DMS153 treated with DMSO at 0.1 percent for 48 hours (cell line): ENCODE measurements at regions not wholly inside any gene's neighbourhood (a gene's known extent, or its start where the extent isn't known, plus 50 kb on each side); places are given as distances from the start of the nearest gene placed in this dataset.
"Not testable (repeated sequence)": the region's sequence is repeated elsewhere in the genome, so short reads cannot be mapped to it uniquely, and the experiment has no call there.

Experiments used
- DNase-seq: peaks from one replicate; lab custom pipeline; 2025; ENCODE audit not compliant: unreplicated experiment; lab: John Stamatoyannopoulos, UW

- no peak for DNase-seq
Measured at GRCh38 chr15:31178705-31179104, 77.2 kb upstream of the TRPM1 start.

GRCh38 chr15:31179693-31180092 is 78.2 kb upstream of the TRPM1 start:
- DNase-seq = no peak

DNA sequence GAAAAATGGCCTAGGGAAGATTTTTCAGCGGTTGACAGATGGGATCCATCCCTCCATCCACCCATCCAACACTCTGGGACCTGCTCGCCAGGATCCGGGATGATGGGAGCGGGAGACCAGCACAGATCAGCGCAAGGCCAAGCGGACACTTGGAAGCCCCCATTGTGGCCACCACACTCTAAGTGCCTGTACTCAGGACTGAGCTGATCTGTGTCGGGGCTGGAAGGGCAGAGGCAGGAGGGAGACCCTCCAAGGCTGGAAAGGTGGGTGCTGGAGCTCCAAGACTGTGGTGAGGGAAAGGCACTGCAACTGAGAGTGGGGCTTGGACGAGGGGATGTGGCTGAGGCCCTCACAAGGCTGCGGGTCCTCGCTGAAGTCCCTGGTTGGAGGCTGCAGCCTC is 91.8 kb upstream of the TRPM1 start:
- no peak for DNase-seq

- DNase-seq = no peak
Measured at GRCh38 chr15:31195871-31196270, 94.3 kb upstream of the TRPM1 start.

- DNase-seq = no peak
Measured at GRCh38 chr15:31197497-31198414, 96.2 kb upstream of the TRPM1 start.

DNA sequence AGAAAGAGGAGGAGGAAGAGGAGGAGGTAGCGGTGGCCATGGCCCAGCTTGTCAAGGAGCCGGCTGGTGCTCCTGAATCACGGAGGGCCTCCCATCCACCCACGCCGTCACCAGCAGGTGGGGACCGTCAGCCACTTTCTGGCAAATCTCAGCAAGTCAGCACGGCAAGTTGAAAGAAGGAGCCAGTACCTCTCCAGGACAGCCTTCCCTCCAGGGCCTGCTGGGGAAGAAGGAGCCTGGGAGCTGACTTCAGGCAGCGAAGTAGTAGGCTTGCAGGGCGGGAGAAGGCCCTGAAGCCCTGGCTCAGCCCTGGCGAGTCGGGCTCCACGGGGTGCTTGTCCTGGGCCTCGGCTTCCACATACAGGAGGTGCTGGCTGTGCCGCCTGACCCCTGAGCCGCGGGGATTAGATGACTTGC is 99.2 kb upstream of the TRPM1 start:
- no peak for DNase-seq

GRCh38 chr15:31202953-31203352 is 101.4 kb upstream of the TRPM1 start:
- no peak for DNase-seq

- no peak for DNase-seq
Measured at GRCh38 chr15:31203999-31204398, 102.5 kb upstream of the TRPM1 start.

DNA sequence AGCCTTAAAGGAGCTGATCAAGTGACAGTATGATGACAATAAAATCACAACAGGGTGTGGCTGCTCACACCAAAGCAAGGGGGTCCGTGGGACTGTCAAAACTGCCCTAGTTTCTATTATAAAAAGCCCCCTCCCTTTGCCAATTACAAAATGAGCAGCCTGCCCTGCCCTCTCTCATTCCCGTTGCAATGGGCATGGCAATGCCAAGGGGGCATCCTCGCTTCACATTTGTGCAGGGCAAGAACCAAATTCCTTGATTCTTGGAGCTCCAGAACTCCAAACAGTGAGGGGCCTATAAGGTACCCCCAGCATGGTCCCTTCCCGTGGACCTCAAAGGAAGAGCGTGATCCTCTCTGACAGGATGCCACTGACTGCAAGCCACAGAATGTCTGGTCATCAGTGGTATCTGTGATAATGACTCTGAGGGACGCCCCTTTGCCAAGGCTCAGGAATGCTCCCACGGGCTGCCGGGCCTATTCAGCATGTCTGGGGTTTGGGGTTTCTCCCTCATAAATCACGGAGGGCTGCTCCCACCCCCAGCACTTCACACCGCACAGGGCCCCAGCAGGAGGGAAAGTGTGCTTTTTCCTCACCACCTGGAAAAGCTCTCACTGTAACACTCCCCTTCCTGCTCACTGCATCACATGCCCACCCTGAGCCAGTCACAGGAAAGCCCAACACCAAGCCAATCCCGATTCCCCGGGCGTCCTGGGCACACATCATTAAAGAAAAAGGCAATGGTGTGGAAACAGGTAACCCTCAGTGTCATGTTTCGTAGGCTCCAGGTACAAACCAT is 105.1 kb upstream of the TRPM1 start:
- DNase-seq = no peak

DNA sequence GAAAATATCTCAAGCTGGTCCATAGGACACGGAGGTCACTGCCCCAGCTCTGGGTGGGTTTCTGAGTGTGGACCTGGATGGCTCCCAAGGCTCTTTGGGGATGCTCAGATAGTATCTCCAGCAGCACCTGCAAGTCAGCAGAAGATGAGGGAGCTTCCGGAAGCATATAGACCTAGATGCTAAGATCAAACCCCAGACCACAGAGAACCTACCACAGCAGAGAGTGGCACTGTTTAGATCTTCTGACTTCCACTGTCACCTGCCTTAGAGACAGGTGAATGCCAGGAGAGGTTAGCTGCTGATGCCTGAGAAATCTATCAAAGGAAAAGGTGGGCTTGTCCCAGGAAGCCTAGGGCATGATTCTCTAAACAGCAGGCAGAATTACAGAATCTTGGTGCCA is 105.7 kb upstream of the TRPM1 start:
- no peak for DNase-seq

DNA sequence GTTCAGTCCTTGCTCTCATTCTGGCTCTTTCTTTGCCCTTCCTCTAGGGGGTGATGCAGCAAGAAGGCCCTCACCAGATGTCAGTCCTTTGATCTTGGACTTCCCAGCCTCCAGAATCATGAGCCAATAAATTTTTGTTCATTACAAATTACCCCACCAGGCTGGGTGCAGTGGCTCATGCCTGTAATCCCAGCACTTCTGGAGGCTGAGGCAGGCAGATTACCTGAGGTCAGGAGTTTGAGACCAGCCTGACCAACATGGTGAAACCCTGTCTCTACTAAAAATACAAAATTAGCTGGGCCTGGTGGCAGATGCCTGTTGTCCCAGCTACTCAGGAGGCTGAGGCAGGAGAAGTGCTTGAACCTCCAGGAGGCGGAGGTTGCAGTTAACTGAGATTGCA is 106.3 kb upstream of the TRPM1 start:
- not testable (repeated sequence) for DNase-seq

- DNase-seq = no peak
Measured at GRCh38 chr15:31208817-31209216, 107.3 kb upstream of the TRPM1 start.

DNA sequence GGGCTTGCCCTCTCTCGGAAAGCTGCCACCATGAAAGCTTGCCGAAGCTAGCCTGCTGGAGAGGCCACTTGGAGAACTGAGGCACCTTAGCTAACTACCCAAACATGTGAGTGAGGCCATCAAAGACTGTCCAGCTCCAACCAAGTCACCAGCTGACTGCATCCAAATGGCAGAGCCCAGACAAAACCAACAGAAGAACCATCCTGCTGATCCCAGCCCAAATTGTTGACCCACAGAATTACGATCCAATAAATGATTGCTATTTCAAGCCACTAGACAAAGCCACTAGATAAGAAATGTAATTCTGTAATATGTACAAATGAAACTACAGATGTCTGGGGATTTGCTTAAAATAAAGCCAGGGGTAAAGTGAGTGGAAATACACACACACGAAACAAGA is 109.8 kb upstream of the TRPM1 start:
- no peak for DNase-seq

DNA sequence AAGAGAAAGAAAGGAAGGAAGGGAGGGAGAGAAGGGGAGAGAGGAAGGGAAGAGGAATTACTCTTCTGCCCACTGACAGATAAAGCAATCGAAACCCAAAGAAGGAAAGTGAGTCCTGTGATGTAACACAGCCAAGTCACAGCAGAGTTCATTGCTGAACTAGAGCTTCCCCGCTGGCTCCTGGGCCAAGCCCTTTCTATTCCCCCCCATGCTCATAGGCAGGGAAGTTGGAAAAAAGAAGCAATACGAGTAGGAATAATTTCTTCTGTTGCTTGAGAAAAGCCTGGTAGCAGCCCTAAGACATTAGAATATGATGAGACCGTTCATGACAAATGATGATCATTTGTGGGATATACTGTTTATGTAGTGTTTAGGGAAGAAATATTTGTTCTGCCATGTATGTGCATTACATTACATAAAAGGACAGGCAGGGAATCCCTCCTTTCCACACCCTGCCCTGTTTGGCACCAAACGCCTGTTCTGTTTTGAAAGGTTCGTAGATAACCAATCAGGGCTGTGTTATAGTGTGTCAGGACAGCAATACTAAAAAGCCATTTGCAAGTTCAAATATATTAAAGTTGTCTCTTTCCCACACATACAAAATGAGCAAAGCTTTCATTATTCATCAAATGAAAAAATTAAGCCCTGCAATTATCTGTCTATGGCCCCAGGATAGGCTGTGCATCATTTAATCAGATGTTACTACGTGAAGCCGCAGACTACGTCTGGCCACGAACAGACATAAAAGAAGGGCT is 111.0 kb upstream of the TRPM1 start:
- DNase-seq = no peak

DNA sequence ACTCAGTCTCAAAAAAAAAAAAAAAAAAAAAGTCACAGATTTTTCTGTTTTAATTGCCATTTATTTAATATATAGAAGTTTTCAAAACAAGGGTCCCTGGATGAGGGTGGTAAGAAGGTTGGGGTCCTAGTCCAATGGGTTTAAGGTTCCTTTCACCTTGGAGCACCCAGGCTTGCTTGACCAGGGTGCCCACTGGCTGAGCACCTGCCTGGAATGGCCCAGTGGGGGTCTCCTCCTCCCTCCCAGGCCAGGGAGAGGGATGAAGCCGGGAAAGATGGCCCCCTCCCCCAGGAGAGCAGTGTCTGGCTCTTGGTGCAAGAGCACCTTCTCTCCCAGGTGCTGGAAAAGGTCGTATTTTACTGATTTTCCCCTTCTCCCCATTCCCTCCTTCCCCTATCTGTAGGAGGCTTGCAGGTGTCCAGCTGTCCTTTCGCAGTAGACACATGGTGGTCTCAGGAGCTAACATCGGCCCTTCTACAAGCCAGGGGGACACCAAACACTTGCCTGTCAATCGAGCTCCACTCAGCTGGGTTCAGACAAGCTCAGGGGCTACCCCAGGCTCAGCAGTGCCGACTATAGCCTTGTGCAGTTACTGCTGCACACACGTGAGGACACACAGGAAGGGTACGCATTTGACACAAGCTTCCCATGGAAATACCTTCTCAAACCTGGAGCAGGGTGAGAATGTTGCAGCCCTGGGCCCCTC is 112.3 kb upstream of the KLF13 start:
- DNase-seq = no peak

GRCh38 chr15:31214864-31215489 is 111.7 kb upstream of the KLF13 start:
- DNase-seq = no peak

GRCh38 chr15:31215490-31216214 is 111.0 kb upstream of the KLF13 start:
- no peak for DNase-seq

- DNase-seq = peak; percentile 37
Measured at GRCh38 chr15:31216215-31216911, 110.3 kb upstream of the KLF13 start.

GRCh38 chr15:31217067-31217466 is 109.6 kb upstream of the KLF13 start:
- DNase-seq = no peak
